ENCODE measurements at regions not wholly inside any gene's neighbourhood (a gene's known extent, or its start where the extent isn't known, plus 50 kb on each side); places are given as distances from the start of the nearest gene placed in this dataset.
A peak's percentile ranks its signal among the peaks of the same experiment; 100 is the strongest.

- H3K27me3 ChIP-seq (ENCODE audit: control insufficient read depth, insufficient read depth, low read length): no peaks in the 10 kb centered on the region
- no CpG with 5 or more reads among the region's 1 CpG for WGBS (ENCODE audit: insufficient coverage)
- no peak overlapping the region for H3K27ac ChIP-seq (ENCODE audit: low read depth, low read length)
- no peak for DNase-seq (ENCODE audit: low read depth in 4 of 6, low spot score in 6 of 6)
- no peaks in the 10 kb centered on the region for H3K36me3 ChIP-seq (ENCODE audit: control insufficient read depth, insufficient read depth, low read length)
- H3K9me3 ChIP-seq (ENCODE audit: control insufficient read depth, insufficient read depth, low read length): no peaks in the 10 kb centered on the region
- no peak overlapping the region for H3K4me3 ChIP-seq (ENCODE audit: low read depth, low read length)
- H3K4me1 ChIP-seq (ENCODE audit: control insufficient read depth, insufficient read depth, low read length): no peaks in the 10 kb centered on the region
These were observed 277.9 kb upstream of the E2F7 start for GRCh38 chr12:77343291-77343690.

DNA sequence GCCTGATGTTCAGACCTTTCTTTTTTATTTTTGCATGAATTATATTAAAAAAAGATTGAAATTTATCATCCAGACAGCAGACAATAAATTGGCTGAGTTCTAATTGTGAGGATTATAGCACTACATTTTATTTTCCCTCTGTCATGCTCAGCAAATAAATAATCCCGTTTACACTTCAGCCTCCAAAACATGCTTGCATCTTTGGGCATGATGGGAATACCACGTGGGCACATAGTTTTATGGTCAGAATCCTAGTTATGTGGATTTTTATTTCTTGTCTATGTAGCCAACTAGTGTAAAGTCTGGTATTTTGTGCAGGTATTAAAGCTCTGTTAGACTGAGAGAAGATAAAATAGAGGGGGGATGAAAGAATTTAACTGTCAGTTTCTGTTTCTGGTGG is 276.9 kb upstream of the E2F7 start:
- H3K4me1 ChIP-seq (ENCODE audit: control insufficient read depth, insufficient read depth, low read length): no peaks in the 10 kb centered on the region
- DNase-seq (ENCODE audit: low read depth in 4 of 6, low spot score in 6 of 6): no peak
- no peaks in the 10 kb centered on the region for H3K27me3 ChIP-seq (ENCODE audit: control insufficient read depth, insufficient read depth, low read length)
- H3K4me3 ChIP-seq (ENCODE audit: low read depth, low read length): no peak overlapping the region
- no peaks in the 10 kb centered on the region for H3K9me3 ChIP-seq (ENCODE audit: control insufficient read depth, insufficient read depth, low read length)
- WGBS (ENCODE audit: insufficient coverage): 29% methylated on average over 1 of the region's 2 CpGs
- no peak overlapping the region for H3K27ac ChIP-seq (ENCODE audit: low read depth, low read length)
- no peaks in the 10 kb centered on the region for H3K36me3 ChIP-seq (ENCODE audit: control insufficient read depth, insufficient read depth, low read length)

- DNase-seq (ENCODE audit: low read depth in 4 of 6, low spot score in 6 of 6): no peak
- Histone ChIP-seq H3K27me3 (ENCODE audit: control insufficient read depth, insufficient read depth, low read length) (no peaks in the 10 kb centered on the region), H3K4me3 (ENCODE audit: low read depth, low read length) (no peak overlapping the region), H3K36me3 (ENCODE audit: control insufficient read depth, insufficient read depth, low read length) (no peaks in the 10 kb centered on the region), H3K27ac (ENCODE audit: low read depth, low read length) (no peak overlapping the region), H3K4me1 (ENCODE audit: control insufficient read depth, insufficient read depth, low read length) (no peaks in the 10 kb centered on the region), H3K9me3 (ENCODE audit: control insufficient read depth, insufficient read depth, low read length) (no peaks in the 10 kb centered on the region)
- no CpG with 5 or more reads among the region's 1 CpG for WGBS (ENCODE audit: insufficient coverage)
These were observed 274.2 kb upstream of the E2F7 start for GRCh38 chr12:77339610-77340009.

DNA sequence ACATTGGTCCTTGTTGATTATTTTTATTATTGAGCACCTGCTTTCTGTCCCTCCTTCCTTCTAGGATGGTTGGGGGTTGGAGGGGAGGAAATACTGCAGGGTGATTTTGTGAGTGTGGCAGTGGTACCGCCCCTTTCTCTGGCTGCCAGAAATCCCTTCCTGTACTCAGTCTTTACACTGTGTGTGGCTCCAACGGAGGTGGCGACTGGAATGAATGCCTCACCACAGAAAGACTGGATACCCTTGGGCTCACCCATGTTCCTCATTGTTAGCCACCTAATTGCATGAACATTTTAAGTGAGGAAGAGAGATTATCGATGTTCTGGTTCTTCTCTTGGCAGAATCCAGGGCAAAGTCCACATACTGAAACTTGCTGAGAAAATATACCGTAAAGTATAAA is 272.0 kb upstream of the E2F7 start:
- H3K27me3 ChIP-seq (ENCODE audit: control insufficient read depth, insufficient read depth, low read length): no peaks in the 10 kb centered on the region
- DNase-seq (ENCODE audit: low read depth in 4 of 6, low spot score in 6 of 6): no peak
- WGBS (ENCODE audit: insufficient coverage): 60% methylated on average over 2 of the region's 5 CpGs
- H3K27ac ChIP-seq (ENCODE audit: low read depth, low read length): no peak overlapping the region
- H3K36me3 ChIP-seq (ENCODE audit: control insufficient read depth, insufficient read depth, low read length): no peaks in the 10 kb centered on the region
- no peaks in the 10 kb centered on the region for H3K4me1 ChIP-seq (ENCODE audit: control insufficient read depth, insufficient read depth, low read length)
- no peak overlapping the region for H3K4me3 ChIP-seq (ENCODE audit: low read depth, low read length)
- no peaks in the 10 kb centered on the region for H3K9me3 ChIP-seq (ENCODE audit: control insufficient read depth, insufficient read depth, low read length)

DNA sequence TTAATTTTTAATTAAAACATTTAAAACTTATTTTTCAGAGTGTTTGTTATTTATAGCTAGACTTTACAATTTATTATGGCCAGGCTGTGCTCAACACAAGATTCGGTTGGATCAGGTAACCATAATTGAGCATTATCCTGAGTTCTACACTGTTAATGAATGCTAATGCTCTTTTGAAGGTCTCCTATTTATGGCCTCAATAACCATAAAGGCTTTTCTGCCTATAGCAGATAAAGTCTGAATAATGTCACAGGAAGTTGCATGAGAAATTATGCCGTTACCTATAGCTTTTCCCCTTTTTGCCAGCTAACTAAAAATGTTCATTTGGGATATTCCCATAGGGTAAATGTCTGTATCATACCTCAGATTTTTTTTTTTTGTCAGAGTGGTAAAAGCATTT is 269.4 kb upstream of the E2F7 start:
- H3K4me3 ChIP-seq (ENCODE audit: low read depth, low read length): no peak overlapping the region

GRCh38 chr12:77328326-77328725 is 263.0 kb upstream of the E2F7 start:
- no peak overlapping the region for H3K27ac ChIP-seq (ENCODE audit: low read depth, low read length)
- DNase-seq (ENCODE audit: low read depth in 4 of 6, low spot score in 6 of 6): no peak
- no peaks in the 10 kb centered on the region for H3K36me3 ChIP-seq (ENCODE audit: control insufficient read depth, insufficient read depth, low read length)
- H3K9me3 ChIP-seq (ENCODE audit: control insufficient read depth, insufficient read depth, low read length): no peaks in the 10 kb centered on the region
- no peaks in the 10 kb centered on the region for H3K27me3 ChIP-seq (ENCODE audit: control insufficient read depth, insufficient read depth, low read length)
- no peak overlapping the region for H3K4me3 ChIP-seq (ENCODE audit: low read depth, low read length)
- peaks cover 3% of the 10 kb centered on the region for H3K4me1 ChIP-seq (ENCODE audit: control insufficient read depth, insufficient read depth, low read length)
- WGBS (ENCODE audit: insufficient coverage): 91% methylated on average over 4 of the region's 7 CpGs

More for the DNA sequence above, 269.4 kb upstream of the E2F7 start:
- no peaks in the 10 kb centered on the region for H3K4me1 ChIP-seq (ENCODE audit: control insufficient read depth, insufficient read depth, low read length)
- no peak for DNase-seq (ENCODE audit: low read depth in 4 of 6, low spot score in 6 of 6)
- no peaks in the 10 kb centered on the region for H3K9me3 ChIP-seq (ENCODE audit: control insufficient read depth, insufficient read depth, low read length)
- no peaks in the 10 kb centered on the region for H3K36me3 ChIP-seq (ENCODE audit: control insufficient read depth, insufficient read depth, low read length)
- H3K27ac ChIP-seq (ENCODE audit: low read depth, low read length): no peak overlapping the region
- WGBS (ENCODE audit: insufficient coverage): no CpG with 5 or more reads among the region's 2 CpGs
- no peaks in the 10 kb centered on the region for H3K27me3 ChIP-seq (ENCODE audit: control insufficient read depth, insufficient read depth, low read length)

DNA sequence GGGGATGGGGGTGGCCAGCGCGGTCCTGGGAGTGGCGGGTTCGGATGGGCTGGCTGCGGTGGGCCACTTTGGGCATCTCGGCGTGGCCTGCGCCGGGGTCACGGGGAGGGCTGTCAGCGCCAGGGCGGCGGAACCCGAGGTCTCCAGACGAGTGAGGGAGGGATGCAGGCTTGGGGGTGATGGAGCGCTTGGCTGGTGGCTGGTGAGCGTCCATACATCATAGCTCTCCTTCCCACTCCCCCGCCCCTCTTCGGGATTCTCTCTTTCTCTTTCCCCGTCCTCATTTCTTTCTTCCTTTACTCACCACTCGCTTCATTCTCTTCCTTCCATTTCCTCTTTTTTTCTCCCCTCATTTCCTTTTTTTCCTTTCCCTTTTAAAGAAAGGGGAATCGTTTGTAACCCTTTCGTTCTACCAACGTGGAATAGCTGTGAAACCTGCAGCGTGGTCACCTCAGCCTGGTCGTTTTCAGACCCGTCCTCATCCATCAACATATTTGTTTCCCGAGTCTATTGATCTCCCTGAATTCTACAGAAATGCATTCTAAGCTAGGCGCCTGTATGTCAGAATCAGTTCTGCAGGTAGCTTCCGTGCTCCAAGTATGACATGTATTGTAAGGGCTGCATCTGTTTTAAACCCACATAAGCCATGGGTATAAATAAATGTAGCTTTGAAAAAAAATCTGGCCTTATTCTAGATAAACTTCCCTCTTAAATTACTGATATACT is 260.3 kb upstream of the E2F7 start:
- H3K4me1 ChIP-seq (ENCODE audit: control insufficient read depth, insufficient read depth, low read length): peaks cover 3% of the 10 kb centered on the region
- peak in 2 of 6 donors; percentile 71 to 84 for DNase-seq (ENCODE audit: low read depth in 4 of 6, low spot score in 6 of 6)
- WGBS (ENCODE audit: insufficient coverage): under 1% methylated on average over 19 of the region's 30 CpGs

DNA sequence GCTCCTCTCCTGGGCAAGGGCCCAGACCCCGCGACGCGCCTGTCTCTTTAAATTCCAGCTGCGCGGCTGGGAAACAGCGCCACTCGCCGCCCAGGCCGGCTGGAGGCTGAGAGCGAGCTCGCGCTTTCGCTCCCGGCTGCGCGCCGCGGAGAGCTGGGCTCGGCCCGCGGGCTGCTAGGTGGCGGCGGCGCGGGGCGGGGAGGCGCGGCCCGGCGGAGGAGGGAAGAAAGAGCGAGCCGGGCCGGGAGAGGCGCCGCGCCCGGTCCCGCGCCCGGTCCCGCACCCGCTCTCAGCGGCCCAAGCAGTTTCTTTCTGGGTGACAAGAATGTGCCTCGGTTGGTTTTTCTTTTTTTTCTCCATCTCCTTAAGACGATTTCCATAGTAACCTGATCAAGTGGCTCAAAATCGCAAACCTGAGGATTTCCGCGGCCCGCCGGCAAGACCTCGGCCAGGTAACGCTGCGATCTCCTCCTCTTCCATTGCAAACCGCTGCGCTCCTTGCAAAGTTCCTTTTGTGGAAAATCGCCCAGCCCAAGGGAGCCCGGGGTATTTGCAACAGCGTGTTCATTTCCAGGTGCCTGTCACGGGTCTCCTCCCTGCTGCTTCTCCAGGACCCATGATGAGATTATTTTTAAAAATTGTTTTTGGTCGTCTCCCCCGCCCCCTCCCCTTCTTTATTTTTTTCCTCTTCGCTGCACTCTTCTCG is 259.5 kb upstream of the E2F7 start:
- Histone ChIP-seq H3K27me3 (ENCODE audit: control insufficient read depth, insufficient read depth, low read length) (no peaks in the 10 kb centered on the region), H3K4me1 (ENCODE audit: control insufficient read depth, insufficient read depth, low read length) (peaks cover 3% of the 10 kb centered on the region), H3K9me3 (ENCODE audit: control insufficient read depth, insufficient read depth, low read length) (no peaks in the 10 kb centered on the region), H3K36me3 (ENCODE audit: control insufficient read depth, insufficient read depth, low read length) (no peaks in the 10 kb centered on the region), H3K27ac (ENCODE audit: low read depth, low read length) (peak overlapping the region; percentile 75), H3K4me3 (ENCODE audit: low read depth, low read length) (peak overlapping the region; percentile 84)
- under 1% methylated on average over 57 of the region's 64 CpGs for WGBS (ENCODE audit: insufficient coverage)
- DNase-seq (ENCODE audit: low read depth in 4 of 6, low spot score in 6 of 6): peak; percentile 69 to 95 (median 78)

More for the DNA sequence above, 260.3 kb upstream of the E2F7 start:
- H3K36me3 ChIP-seq (ENCODE audit: control insufficient read depth, insufficient read depth, low read length): no peaks in the 10 kb centered on the region
- H3K9me3 ChIP-seq (ENCODE audit: control insufficient read depth, insufficient read depth, low read length): no peaks in the 10 kb centered on the region
- peak overlapping the region; percentile 84 for H3K4me3 ChIP-seq (ENCODE audit: low read depth, low read length)
- no peaks in the 10 kb centered on the region for H3K27me3 ChIP-seq (ENCODE audit: control insufficient read depth, insufficient read depth, low read length)
- no peak overlapping the region for H3K27ac ChIP-seq (ENCODE audit: low read depth, low read length)

DNA sequence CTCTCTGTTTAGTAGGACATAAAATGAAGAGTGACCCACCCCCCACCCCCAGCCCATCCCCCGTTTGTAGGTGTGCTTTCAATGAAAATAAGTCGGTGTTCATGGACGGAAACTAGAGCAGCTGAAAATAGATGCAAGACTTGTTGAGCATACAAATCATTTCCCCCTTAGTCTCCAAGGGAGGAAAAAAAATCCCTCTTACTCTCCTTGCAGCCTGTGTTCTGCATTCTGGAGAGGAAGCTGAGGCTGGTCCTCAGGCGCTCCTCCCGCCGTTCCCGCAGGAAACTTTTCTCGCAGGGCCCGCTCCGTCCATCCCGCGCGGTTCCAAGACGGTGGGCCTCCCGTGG is 259.0 kb upstream of the E2F7 start:
- Histone ChIP-seq H3K36me3 (ENCODE audit: control insufficient read depth, insufficient read depth, low read length) (no peaks in the 10 kb centered on the region), H3K27me3 (ENCODE audit: control insufficient read depth, insufficient read depth, low read length) (no peaks in the 10 kb centered on the region), H3K27ac (ENCODE audit: low read depth, low read length) (peak overlapping the region; percentile 75), H3K4me1 (ENCODE audit: control insufficient read depth, insufficient read depth, low read length) (peaks cover 3% of the 10 kb centered on the region), H3K9me3 (ENCODE audit: control insufficient read depth, insufficient read depth, low read length) (no peaks in the 10 kb centered on the region), H3K4me3 (ENCODE audit: low read depth, low read length) (peak overlapping the region; percentile 84)
- DNase-seq (ENCODE audit: low read depth in 4 of 6, low spot score in 6 of 6): no peak
- 0% methylated on average over 13 of the region's 15 CpGs for WGBS (ENCODE audit: insufficient coverage)

Data from spinal cord (tissue), 9 donors.